Neural progenitor cell (in vitro differentiated cells): ENCODE measurements at regions not wholly inside any gene's neighbourhood (a gene's known extent, or its start where the extent isn't known, plus 50 kb on each side); places are given as distances from the start of the nearest gene placed in this dataset.

Experiments
- EZH2 ChIP-seq: fragments of 200-600 bp; sonication (generic); IDR thresholded peaks from 2 replicates; pipeline ENCODE4 v1.6.1; 2017; ENCODE audit warnings: antibody characterized with exemption, mild to moderate bottlenecking, moderate library complexity
- EZH2phosphoT487 ChIP-seq: fragments of 200-600 bp; sonication (generic); IDR thresholded peaks from 2 replicates; pipeline ENCODE4 v1.6.1; 2017; ENCODE audit warnings: antibody characterized with exemption
- TF ChIP-seq, protein P1 (sequence below): fragments of 200-600 bp; sonication (generic); IDR thresholded peaks from 2 replicates; pipeline ENCODE4 v1.5.1; 2017; ENCODE audit warnings: antibody characterized with exemption, mild to moderate bottlenecking

DNA sequence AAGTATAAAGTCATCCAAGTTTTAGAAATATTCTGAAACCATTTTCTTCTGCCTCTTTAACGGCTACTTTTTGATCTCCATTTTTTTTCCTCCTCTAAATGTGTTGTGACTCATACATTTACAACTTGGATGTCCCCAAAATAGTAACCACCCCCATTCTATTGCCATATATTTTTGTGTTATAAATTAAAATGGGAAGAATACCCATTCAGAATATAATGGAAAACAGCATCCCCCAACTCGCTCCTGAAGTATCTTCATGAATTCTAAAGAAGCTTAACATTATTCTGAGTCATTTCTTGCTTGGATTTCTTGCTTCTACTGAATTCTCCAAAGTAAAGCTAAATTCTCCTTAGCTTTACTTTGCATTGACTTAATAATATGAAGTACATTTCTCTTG lies 92.0 kb upstream of the PTPN13 start:
- TF ChIP-seq, protein P1, sequence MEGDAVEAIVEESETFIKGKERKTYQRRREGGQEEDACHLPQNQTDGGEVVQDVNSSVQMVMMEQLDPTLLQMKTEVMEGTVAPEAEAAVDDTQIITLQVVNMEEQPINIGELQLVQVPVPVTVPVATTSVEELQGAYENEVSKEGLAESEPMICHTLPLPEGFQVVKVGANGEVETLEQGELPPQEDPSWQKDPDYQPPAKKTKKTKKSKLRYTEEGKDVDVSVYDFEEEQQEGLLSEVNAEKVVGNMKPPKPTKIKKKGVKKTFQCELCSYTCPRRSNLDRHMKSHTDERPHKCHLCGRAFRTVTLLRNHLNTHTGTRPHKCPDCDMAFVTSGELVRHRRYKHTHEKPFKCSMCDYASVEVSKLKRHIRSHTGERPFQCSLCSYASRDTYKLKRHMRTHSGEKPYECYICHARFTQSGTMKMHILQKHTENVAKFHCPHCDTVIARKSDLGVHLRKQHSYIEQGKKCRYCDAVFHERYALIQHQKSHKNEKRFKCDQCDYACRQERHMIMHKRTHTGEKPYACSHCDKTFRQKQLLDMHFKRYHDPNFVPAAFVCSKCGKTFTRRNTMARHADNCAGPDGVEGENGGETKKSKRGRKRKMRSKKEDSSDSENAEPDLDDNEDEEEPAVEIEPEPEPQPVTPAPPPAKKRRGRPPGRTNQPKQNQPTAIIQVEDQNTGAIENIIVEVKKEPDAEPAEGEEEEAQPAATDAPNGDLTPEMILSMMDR = no peak
- no peak for TF ChIP-seq EZH2
- no peak for TF ChIP-seq EZH2phosphoT487
